Prostate gland (tissue), 2 donors: ENCODE measurements at regions not wholly inside any gene's neighbourhood (a gene's known extent, or its start where the extent isn't known, plus 50 kb on each side); places are given as distances from the start of the nearest gene placed in this dataset.

ENCODE experiments used
- CTCF ChIP-seq, 4 experiments: fragments of 200-600 bp in 2 of 4; fragments of 450-650 bp in 2 of 4; sonication (generic) in 2 of 4; IDR thresholded peaks; 1 replicate in 3 of 4; 2 replicates in 1 of 4; pipeline ENCODE4 v1.5.1; 2016 to 2019; ENCODE audit warnings: antibody characterized with exemption in 4 of 4, mild to moderate bottlenecking in 2 of 4, moderate library complexity in 2 of 4
- POLR2AphosphoS5 ChIP-seq: sonication (generic); formaldehyde crosslinking; IDR thresholded peaks from one replicate; pipeline ENCODE4 v1.6.1; 2017; ENCODE audit warnings: antibody characterized with exemption

GRCh38 chr5:163964671-163965070 is 459.3 kb downstream of the MAT2B start:
- TF ChIP-seq CTCF (IDR thresholded peaks at IDR 0.05), result no peak
- no peak for TF ChIP-seq POLR2AphosphoS5
